ENCODE measurements at regions not wholly inside any gene's neighbourhood (a gene's known extent, or its start where the extent isn't known, plus 50 kb on each side); places are given as distances from the start of the nearest gene placed in this dataset.
"Not testable (repeated sequence)": the region's sequence is repeated elsewhere in the genome, so short reads cannot be mapped to it uniquely, and the experiment has no call there.

DNA sequence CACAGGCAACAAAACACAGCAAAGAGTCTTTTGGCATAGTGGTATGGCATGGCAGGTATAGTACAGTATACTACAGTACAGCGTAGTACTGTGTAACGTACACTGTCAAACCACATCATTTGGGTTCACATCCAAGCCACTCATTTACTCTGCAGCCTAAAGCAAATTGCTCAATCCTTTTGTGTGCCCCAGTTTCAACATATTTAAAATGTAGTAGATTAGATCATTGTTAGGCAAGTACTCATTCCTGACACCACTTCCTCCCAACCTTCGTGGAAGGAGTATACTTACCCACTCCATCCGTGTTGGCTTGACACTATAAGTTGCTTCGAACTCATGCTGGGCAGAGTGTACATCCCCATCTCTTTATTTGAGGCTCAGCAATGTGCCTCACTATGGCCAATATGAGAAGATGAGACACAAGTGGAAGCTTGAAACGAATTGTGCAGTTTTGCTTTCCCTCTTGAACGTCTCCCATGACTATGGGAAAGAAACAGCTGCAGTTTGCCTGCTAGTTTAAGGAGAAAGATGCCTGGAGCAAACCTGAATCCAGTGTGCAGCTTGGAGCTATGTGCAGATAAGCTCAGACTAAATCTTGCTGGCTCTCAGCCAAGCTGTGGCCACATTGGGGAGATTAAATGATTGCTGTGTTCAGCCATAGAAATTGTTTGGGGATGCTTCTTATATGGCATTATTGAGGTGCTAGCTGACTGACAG is 85.7 kb upstream of the TBL1X start:
- DNase-seq (ENCODE audit: low read depth, low spot score), result no peak

DNA sequence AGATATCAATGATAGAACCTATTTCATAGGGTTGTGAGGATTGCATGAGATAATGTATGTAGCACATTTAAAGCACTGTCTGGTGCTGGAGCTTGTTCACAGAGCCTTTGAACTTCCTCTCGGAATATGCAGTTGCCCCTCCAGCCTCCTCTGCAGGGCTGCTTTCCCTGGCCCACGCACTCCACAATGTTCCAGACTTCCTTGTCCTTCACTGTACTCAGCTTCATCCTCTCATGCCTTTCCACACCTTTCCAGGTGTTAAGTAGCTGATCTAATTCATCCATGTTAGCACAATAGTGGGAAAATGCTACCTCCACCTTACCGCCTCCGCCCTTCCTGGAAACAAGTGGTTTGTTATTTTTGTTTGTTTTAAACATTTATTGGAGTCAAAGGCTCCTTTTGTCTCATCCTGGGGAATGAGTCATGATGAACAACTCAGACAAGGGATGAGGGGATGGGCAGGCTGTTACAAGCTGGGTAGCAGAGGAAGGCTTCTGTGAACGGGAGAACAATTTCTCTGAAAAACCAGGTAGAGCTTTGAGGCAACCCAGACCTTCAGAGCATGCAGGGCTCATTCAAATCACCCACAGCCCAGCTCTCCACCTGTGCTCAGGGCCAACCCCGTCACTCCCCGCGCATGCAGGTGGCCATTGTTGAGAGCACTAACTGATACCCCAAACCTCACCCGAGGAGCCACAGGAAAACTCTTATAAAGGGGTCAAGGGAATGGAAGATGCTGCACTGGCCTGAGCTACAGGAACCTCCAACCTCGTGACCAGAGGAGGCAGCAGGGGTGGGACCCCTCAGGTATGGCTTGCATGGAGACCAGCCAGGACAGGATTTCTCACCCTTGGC is 84.9 kb upstream of the TBL1X start:
- DNase-seq (ENCODE audit: low read depth, low spot score), result no peak

DNA sequence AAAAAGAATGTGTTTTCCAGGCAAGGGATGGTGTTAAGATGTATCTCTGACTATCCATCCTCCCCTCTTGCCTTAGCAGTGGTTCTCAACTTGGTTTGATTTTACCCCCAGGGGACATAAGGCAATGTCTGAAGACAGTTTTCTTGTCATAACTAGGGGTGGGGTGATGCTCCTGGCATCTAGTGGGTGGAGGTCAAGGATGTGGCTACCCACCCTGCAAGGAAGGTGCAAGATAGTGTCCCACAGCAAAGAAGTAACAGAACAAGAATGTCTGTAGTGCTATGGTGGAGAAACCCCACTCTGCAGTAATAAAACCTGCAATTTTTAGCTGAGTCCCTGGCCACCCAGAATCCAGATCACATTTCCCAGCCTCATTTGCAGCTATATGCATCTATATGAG is 81.2 kb upstream of the TBL1X start:
- DNase-seq (ENCODE audit: low read depth, low spot score), result no peak

DNA sequence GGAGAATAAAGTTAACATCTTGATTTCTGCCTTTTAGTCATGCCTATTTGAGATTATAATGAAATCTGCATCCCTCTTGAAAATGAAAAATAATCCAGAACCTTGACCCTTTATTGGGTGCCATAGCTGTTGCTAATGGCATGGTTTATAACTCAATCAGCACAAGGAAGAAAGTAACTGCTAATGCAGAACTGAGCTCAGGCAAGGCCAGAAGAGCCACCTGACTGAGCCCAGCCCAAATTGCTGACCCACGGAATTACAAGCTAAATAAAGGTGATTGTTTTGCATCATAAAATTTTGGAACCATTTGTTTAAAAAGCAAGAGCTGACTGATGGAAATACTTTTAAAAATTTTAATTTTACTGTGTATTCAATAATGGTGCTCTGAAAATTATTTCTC is 76.4 kb upstream of the TBL1X start:
- no peak for DNase-seq (ENCODE audit: low read depth, low spot score)

DNA sequence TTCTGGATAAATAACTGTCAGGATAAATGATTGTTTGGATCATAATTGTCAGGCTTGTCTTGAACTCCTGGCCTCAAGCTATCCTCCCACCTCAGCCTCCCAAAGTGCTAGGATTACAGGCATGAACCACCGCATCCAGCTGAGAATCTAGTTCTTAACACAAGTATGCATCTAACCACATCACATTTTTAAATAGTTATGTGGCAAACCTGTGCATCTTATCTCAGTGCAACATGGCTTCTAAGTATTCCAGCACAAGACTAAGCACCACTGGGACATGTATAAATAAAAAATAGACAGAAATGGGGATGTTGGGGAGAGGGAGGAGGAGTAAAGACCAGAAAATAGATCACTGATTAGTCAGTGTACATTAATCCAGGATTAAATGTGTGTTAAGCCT is 74.7 kb upstream of the TBL1X start:
- DNase-seq (ENCODE audit: low read depth, low spot score), result no peak

DNA sequence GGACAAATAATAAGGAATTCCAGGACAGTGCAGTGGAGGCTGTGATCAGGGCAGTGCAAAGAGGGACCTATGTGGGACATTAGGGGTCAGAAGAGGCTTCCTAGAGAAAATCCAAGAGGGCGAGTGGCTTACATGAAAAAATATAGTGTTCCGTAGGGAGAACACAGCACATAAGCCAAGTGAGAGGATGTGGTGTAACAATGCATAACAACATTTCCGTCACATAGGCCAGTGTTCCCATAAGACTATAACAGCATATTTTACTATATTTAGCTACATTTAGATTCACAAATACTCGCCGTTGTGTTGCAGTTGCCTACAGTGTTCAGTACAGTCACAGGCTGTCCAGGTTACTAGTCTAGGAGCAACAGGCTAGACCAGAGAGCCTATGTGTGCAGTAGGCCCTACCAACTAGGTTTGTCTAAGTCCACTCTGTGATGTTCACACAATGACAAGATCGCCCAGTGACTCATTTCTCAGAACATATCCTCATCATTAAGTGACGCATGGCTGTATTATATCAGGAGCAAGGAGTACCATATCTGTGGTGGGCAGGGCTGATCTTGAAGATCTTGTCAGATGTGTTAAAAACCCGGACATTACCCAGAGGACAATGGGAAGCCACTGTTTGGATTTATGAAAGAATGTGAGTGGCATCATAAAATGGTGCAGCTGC is 74.0 kb upstream of the TBL1X start:
- DNase-seq (ENCODE audit: low read depth, low spot score), result no peak

DNA sequence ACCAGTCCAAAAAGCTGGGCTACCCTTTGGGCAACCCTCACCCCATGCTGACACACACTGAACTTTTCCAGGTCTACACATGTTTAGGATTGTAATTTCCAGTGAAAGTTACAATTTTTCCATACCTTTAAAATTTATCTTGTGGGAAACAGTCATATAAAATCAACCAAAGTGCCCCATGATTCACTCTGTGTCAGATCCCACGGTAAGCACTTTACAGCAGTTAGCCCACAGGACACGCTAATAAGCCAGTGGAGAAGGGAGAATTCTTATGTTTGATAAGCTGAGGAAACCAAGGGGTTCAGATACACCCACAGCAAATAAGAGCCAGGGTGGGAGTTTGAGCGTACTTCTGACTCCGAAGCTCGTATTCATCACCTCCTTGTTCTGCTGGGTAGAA is 72.4 kb upstream of the TBL1X start:
- no peak for DNase-seq (ENCODE audit: low read depth, low spot score)

DNA sequence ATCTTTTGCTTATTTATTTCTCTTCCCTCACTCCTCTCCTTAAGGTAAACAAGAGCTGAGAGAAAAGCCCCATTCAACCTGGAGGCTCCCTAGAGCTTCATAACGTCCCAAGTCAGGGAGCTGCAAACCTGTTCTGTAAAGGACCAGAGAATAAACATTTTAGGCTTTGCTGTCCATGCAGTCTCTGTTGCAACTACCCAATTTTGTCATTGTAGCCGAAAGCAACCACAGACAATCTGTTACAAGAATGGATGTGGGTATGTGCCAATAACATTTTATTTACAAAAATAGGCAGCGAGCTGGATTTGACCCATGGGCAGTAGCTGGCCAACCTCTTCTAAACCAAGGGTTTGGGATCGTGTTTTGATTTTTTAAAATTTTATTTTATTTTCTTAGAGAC is 71.3 kb upstream of the TBL1X start:
- DNase-seq (ENCODE audit: low read depth, low spot score), result no peak

DNA sequence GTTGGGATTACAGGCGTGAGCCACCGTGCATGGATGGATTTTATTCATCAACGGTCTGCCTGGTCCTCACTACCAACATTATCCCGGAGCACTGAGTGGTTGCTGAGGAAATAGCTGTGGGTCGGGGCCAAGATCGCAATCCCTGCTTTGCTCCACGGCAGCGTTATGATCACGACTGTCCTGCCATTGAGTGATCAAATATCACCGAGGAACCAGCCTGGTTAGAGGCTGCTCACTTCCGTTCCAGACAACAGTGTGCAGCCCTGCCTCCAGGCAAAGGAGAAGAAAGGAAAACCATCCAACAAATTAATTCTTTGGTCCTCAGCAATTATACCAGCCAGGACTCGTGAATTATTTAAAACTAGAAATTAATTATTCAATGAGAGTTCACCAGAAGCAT is 70.6 kb upstream of the TBL1X start:
- DNase-seq (ENCODE audit: low read depth, low spot score), result no peak

DNA sequence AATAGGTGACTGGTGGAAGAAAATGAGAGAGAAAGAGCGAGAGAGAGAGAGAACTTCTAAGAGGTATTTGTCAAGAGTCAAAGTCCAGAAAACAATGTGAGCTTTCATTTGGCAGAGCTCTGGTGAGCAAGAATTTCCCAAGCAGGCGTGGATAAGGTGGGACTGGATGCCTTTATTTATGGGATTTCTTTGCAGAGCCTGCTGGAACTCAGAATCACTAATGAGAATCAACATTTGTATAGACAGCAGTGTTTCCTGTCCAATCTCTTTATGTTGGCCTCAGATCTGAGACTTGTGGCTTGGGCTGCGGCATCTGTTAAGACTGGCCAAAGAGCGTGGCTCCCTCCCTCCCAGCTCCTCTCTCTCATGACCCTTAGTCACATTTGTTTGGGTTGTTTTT is 67.9 kb upstream of the TBL1X start:
- DNase-seq (ENCODE audit: low read depth, low spot score), result no peak

DNA sequence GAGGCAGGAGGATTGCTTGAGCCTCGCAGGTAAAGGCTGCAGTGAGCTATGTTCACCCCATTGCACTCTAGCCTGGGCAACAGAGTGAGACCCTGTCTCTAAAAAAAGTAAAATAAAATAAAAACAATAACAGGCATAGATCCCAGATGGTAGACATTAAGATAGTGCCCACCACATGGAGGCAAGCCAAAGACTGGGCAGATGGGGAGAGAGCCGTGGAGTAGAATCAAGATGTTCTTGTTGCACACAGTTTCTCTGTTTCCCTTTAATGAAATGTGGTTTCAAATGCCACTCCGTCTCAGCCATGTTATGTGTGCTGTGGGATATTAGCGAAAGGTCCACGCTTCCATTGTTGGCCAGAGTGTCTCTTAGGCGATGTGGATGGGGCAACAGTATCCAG is 63.8 kb upstream of the TBL1X start:
- no peak for DNase-seq (ENCODE audit: low read depth, low spot score)

DNA sequence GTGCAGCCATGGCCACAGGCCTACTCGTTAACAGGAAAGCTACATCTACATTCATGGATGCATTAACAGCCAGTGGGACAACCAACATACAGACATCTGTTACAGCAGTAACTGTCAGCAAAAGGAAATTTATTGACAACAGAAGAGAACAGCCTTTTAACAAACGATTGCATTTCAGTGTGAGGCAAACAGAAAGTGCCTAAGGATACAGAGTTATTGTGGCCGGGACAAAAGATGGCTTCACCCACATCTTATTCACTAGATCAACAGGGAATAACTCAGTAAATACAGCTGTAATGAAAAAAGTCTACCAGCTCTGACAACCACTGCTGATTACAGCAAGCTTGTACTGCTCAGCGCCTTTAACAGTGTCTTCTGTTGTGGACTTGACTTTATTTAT is 61.5 kb upstream of the TBL1X start:
- DNase-seq (ENCODE audit: low read depth, low spot score), result no peak

DNA sequence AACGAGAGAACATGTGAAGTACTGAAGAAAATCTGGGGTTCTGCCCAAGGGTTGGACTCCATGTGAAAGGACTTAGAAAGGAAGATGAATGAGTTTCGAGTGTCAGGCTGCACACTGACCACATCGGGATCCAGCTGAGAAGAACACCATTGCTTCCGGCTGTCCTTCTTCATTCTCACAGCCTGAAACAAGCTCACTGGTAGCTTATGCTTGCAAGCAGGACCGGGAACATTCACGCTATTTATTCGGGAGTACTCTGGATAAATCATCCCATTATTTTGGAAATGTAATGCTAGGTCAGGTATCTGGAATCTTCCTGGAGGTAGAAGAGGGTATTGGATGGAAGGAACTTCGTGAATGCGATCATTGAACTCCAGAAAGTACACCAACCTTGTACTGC is 59.2 kb upstream of the TBL1X start:
- not testable (repeated sequence) for DNase-seq (ENCODE audit: low read depth, low spot score)

DNA sequence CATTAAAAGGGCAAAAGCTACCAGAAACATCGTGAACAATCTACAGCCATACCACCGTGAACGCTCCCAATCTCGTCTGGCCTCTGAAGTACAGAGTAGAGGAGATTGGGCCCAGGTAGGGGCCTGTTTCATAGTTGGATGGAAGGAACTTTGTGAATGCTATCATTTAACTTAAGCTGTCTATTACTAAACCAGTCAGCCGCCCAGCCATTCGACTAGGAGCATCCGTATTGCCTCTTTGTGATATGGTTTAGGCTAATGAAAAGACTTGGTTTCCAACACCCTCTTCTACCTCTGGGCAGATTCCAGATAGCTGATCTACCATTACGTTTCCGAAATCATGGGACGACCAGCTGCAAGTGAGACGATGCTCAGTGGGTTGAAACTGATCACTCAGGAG is 54.0 kb upstream of the TBL1X start:
- DNase-seq (ENCODE audit: low read depth, low spot score), result not testable (repeated sequence)

DNA sequence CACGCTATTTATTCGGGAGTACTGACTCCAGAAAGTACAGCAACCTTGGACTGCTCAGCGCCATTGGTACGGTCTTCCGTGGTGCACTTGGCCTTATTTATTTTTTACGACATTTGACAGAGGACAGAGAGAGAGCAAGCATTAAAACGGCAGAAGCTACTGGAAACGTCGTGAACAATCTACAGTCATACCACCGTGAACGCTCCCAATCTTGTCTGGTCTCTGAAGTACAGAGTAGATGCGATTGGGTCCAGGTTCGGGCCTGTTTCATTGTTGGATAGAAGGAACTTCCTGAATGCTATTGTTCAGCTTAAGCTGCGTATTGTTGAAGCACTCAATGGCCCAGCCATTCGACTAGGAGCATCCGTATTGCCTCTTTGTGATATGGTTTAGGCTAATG is 53.2 kb upstream of the TBL1X start:
- DNase-seq (ENCODE audit: low read depth, low spot score), result not testable (repeated sequence)

DNA sequence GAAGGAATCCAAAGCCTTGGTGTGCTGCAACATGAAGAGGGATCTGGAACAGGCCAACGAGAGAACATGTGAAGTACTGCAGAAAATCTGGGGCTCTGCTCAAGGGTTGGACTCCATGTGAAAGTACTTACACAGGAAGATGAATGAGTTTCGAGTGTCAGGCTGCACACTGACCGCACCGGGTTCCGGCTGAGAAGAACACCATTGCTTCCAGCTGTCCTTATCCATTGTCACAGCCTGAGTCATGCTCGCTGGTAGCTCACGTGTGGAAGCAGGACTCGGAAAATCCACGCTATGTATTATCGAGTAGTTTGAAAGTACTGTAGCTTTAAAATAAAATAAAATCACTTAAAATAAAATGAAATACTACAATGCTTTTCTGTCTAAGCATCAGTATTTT is 50.4 kb upstream of the TBL1X start:
- no peak for DNase-seq (ENCODE audit: low read depth, low spot score)
